GM21526 (cell line): ENCODE measurements at regions not wholly inside any gene's neighbourhood (a gene's known extent, or its start where the extent isn't known, plus 50 kb on each side); places are given as distances from the start of the nearest gene placed in this dataset.
"Not testable (repeated sequence)": the region's sequence is repeated elsewhere in the genome, so short reads cannot be mapped to it uniquely, and the experiment has no call there.

Source experiments
- ATAC-seq: cut with Tn5 transposase; IDR thresholded peaks from one replicate; pipeline ENCODE4 v1.9.1; 2021; ENCODE audit warnings: moderate library complexity; ENCODE audit not compliant: unreplicated experiment, low FRiP score

GRCh38 chr13:61575973-61576372 is 160.3 kb upstream of the PCDH20 start:
- no peak for ATAC-seq

GRCh38 chr13:61563645-61564044 is 148.0 kb upstream of the PCDH20 start:
- ATAC-seq: no peak

GRCh38 chr13:61546911-61547310 is 131.3 kb upstream of the PCDH20 start:
- no peak for ATAC-seq

- ATAC-seq: no peak
Observed at GRCh38 chr13:61546413-61546812, 130.8 kb upstream of the PCDH20 start.

DNA sequence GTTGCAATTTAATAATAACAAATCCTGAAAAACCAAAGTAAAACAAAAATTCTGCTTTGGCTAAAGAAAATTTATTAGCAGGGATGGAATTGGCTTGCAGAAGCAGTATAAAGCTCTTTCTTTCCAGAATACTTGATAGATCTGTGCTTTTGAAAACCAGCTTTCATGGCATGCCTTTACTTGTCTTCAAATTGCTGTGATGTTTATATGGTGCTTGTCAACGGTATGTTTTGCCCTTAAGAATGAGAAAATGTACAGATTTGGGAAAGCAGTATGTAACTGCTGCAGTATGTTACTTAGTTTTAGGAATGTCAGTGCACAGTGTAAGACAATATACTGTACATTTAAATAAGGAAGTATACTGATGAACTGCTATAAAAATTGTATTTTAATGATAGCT is 120.8 kb upstream of the PCDH20 start:
- ATAC-seq: no peak

DNA sequence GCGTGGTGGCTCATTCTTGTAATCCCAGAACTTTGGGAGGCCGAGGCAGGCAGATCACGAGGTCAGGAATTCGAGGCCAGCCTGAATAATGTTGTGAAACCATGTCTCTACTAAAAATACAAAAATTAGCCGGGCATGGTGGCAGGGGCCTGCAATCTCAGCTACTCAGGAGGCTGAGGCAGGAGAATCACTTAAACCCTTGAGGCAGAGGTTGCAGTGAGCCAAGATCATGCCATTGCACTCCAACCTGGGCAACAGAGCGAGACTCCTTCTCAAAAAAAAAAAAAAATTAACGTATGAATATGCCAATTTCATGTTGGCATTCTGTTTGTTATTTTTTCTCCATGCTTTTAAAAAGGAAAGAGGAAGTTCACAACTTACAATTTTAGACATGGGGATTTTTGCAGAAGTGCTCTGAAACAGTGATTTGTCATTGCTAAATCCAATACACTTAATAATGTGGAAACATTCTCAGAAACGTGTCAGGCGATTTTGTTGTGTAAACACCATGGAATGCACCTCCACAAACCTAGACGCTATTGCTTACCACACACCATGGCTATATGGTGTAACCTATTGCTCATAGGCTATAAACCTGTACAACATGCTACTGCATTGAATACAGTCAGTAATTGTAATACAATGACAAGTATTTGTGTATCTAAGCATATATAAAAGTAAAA is 115.9 kb upstream of the PCDH20 start:
- no peak for ATAC-seq

- not testable (repeated sequence) for ATAC-seq
Observed at GRCh38 chr13:61519214-61519613, 103.6 kb upstream of the PCDH20 start.

GRCh38 chr13:61508936-61509335 is 93.3 kb upstream of the PCDH20 start:
- no peak for ATAC-seq

GRCh38 chr13:61500176-61500575 is 84.5 kb upstream of the PCDH20 start:
- ATAC-seq: no peak

DNA sequence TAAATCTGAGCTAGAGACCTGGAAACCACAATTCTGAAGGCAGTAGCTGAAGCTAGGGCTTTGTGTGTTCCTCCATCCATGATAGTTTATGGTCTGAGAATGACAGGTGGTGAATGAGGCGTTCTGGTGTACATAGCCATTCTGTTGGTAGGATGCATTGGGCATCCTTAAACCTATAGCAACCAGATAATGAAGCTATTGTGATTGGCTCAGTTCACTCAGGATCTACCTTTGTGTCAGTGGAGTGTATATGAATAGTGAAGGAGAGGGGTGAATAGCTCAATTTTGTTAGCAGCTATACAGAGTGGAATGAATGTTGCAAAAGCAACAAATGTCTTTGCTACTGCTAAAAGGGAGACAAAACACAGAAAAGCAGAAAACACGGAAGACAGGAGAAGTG is 80.0 kb upstream of the PCDH20 start:
- no peak for ATAC-seq

DNA sequence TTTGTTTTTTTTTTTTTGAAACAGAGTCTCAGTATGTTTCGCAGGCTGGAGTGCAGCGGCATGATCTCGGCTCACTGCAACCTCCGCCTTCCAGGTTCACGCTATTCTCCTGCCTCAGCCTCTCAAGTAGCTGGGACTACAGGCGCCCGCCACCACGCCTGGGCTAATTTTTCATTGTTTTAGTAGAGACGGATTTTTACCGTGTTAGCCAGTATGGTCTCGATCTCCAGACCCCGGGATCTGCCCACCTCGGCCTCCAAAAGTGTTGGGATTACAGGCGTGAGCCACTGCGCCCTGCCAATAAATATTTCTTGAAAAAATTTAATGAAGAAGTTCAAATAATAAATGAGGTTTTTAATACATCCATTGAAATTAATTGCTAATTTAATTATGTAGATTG is 77.9 kb upstream of the PCDH20 start:
- not testable (repeated sequence) for ATAC-seq

GRCh38 chr13:61486496-61486895 is 70.8 kb upstream of the PCDH20 start:
- no peak for ATAC-seq

DNA sequence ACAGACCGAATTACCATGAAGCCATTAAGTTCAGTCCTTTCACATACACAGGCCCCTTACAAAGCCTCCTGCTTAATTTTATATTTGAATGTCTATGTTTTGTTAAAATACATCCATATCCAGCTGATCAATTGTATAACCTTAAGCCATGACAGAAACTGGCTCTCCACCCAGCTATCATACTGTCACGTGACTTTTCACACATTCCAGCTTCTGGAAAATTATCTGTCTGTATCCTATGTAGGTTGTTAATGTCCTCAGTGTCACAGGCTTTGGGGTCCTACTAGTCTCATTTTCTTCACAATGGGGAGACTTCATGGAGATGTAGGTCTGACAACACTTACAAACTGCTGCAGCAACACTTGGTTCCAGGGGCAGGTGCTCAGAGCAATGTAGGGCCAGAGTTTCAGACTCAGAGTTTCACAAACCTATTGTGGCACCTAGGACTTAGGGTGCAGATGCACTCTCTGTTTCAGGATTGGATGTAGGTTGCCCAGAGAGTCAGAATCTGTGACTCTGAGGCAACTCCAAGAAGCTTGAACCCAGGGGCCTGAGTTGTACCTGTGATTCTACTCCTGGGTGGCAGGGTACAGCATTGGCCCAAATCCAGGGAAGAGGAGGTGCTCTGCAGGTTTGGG is 69.6 kb upstream of the PCDH20 start:
- ATAC-seq: no peak

GRCh38 chr13:61477619-61478018 is 62.0 kb upstream of the PCDH20 start:
- no peak for ATAC-seq

DNA sequence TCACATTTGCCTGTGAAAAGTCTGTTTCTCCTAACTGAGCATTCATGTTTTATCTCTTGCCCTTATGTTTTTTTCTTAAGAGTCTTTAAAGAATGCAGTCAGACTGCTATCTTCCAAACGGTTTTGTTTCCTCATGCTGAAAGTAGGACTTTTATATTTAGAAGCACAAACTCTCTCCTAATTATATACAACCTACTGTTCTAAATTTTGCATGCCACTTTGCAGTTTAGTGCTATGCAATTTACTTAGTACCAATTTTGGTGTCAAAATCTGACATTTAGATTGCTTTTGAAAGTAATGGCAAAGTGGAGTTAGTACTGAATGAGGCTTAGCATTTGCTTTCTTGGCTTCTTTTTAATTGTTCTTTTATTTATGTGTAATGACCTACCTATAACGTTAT is 55.1 kb upstream of the PCDH20 start:
- no peak for ATAC-seq

- no peak for ATAC-seq
Observed at GRCh38 chr13:61466280-61466679, 50.6 kb upstream of the PCDH20 start.
